HepG2 (cell line): ENCODE measurements at regions not wholly inside any gene's neighbourhood (a gene's known extent, or its start where the extent isn't known, plus 50 kb on each side); places are given as distances from the start of the nearest gene placed in this dataset.

Experiments
- ATAC-seq: fragments of 200-7000 bp; cut with Tn5 transposase; 3 replicates; pipeline ENCODE4 v1.9.1; 2020; ENCODE audit warnings: mild to moderate bottlenecking, moderate library complexity
- BruUV-seq: library from RNA; stranded (reverse); fragments of 400-500 nt; replicated peaks from 2 replicates; lab custom pipeline; 2021; lab: Mats Ljungman, UMichigan
- CTCF ChIA-PET: fragments of 300-600 bp; formaldehyde crosslinking; extraction: SDS; loops from one replicate; lab custom pipeline; 2021; ENCODE audit warnings: low total read pairs, inconsistent platforms, low intra/inter-chr PET ratio; lab: Yijun Ruan, JAX
- POLR2A ChIA-PET: fragments of 350-600 bp; sonication (Branson Sonifier 250); formaldehyde crosslinking; loops from one replicate; lab custom pipeline; 2020; ENCODE audit warnings: antibody characterized with exemption, inconsistent platforms; lab: Yijun Ruan, JAX
- DNase-seq: peaks from one replicate; pipeline ENCODE4 v3.0.0-alpha.2; 2015; ENCODE audit warnings: low spot score
- FAIRE-seq: peaks from 3 replicates; lab custom pipeline; 2011; peaks lifted over from hg19 to GRCh38; lab: Jason Lieb, UNC
- H2AFZ ChIP-seq: one replicate; pipeline ENCODE4 v1.6.1; 2011; ENCODE audit warnings: low read length, inconsistent platforms
- H3K27ac ChIP-seq: fragments of 300-600 bp; 3 replicates; pipeline ENCODE4 v1.8.0; 2011; ENCODE audit warnings: mixed run types, mild to moderate bottlenecking, mixed read lengths, low read length, inconsistent platforms; ENCODE audit not compliant: insufficient read depth; ENCODE audit errors: extremely low read length
- H3K27me3 ChIP-seq, 2 experiments: fragments of 200-600 bp in 1 of 2; 2 replicates in 1 of 2; 3 replicates in 1 of 2; pipeline versions ENCODE4 v1.6.0 to v1.8.0; 2011; ENCODE audit warnings: low read length in 2 of 2, mild to moderate bottlenecking in 2 of 2, moderate library complexity in 2 of 2, inconsistent platforms in 1 of 2; ENCODE audit not compliant: insufficient read depth in 2 of 2, control insufficient read depth in 1 of 2
- H3K36me3 ChIP-seq, 2 experiments: fragments of 200-600 bp in 1 of 2; replicated peaks in 1 of 2; 2 replicates in 1 of 2; 3 replicates in 1 of 2; pipeline versions ENCODE4 v1.5.1 to v1.8.0; 2011; ENCODE audit warnings: low read length in 2 of 2, inconsistent platforms in 1 of 2; ENCODE audit not compliant: insufficient read depth in 2 of 2, control insufficient read depth in 1 of 2
- H3K4me1 ChIP-seq: 2 replicates; pipeline ENCODE4 v1.5.1; 2012; ENCODE audit warnings: low read length, inconsistent platforms; ENCODE audit not compliant: insufficient read depth
- H3K4me2 ChIP-seq: 2 replicates; pipeline ENCODE4 v1.6.0; 2011; ENCODE audit warnings: low read depth, low read length, inconsistent platforms
- H3K4me3 ChIP-seq, 3 experiments: fragments of 200-600 bp in 1 of 3; sonication (generic), shearing (Covaris generic) in 1 of 3; replicated peaks in 1 of 3; 2 replicates each; pipeline ENCODE4 v1.5.1; 2011 to 2016; ENCODE audit warnings: low read length in 3 of 3, inconsistent platforms in 2 of 3, low read depth in 2 of 3, mild to moderate bottlenecking in 2 of 3, control low read depth in 1 of 3, mixed read lengths in 1 of 3; ENCODE audit not compliant: insufficient read depth in 1 of 3
- H3K79me2 ChIP-seq: one replicate; pipeline ENCODE4 v1.6.1; 2011; ENCODE audit warnings: low read length, inconsistent platforms; ENCODE audit not compliant: insufficient read depth
- H3K9ac ChIP-seq: 2 replicates; pipeline ENCODE4 v1.6.0; 2011; ENCODE audit warnings: mild to moderate bottlenecking, low read depth, low read length, inconsistent platforms; ENCODE audit not compliant: insufficient read depth
- H3K9me3 ChIP-seq: 2 replicates; pipeline ENCODE4 v1.5.1; 2012; ENCODE audit warnings: mild to moderate bottlenecking, low read length
- H4K20me1 ChIP-seq: 2 replicates; pipeline ENCODE4 v1.6.0; 2011; ENCODE audit warnings: inconsistent platforms, mild to moderate bottlenecking, low read length, moderate library complexity; ENCODE audit not compliant: insufficient read depth
- ARID2 ChIP-seq: sonication (generic); formaldehyde crosslinking; IDR thresholded peaks from 2 replicates; pipeline ENCODE4 v1.8.1; 2022; ENCODE audit warnings: mild to moderate bottlenecking, missing genetic modification reagents, borderline replicate concordance
- BRCA1 ChIP-seq: sonication (generic); formaldehyde crosslinking; IDR thresholded peaks from 2 replicates; pipeline ENCODE4 v1.4.0; 2020; ENCODE audit warnings: missing genetic modification reagents
- FOSL2 ChIP-seq: sonication (generic); formaldehyde crosslinking; IDR thresholded peaks from 2 replicates; pipeline ENCODE4 v1.4.0; 2020; ENCODE audit warnings: missing genetic modification reagents
- GABPA ChIP-seq, 2 experiments: IDR thresholded peaks; 2 replicates each; pipeline ENCODE4 v1.6.1; 2011 to 2016; ENCODE audit warnings: low read depth in 2 of 2, low read length in 1 of 2, missing biosample characterization in 1 of 2, missing genetic modification characterization in 1 of 2
- LCORL ChIP-seq, 2 experiments: fragments of 450-650 bp in 1 of 2; sonication (generic) in 1 of 2; formaldehyde crosslinking in 1 of 2; IDR thresholded peaks; 2 replicates each; pipeline versions ENCODE4 v1.5.0 to v1.6.1; 2017 to 2020; ENCODE audit warnings: antibody characterized with exemption in 1 of 2, missing genetic modification reagents in 1 of 2
- POLR2A ChIP-seq, 2 experiments: IDR thresholded peaks; 2 replicates each; pipeline ENCODE4 v1.6.1; 2011; ENCODE audit warnings: low read depth in 2 of 2, low read length in 2 of 2, mild to moderate bottlenecking in 1 of 2, moderate library complexity in 1 of 2; ENCODE audit not compliant: insufficient read depth in 1 of 2
- RFX3 ChIP-seq: IDR thresholded peaks from 2 replicates; pipeline ENCODE4 v1.6.1; 2016; ENCODE audit warnings: missing biosample characterization, missing genetic modification reagents
- TBP ChIP-seq: sonication (generic); formaldehyde crosslinking; IDR thresholded peaks from 2 replicates; pipeline ENCODE4 v1.5.0; 2020; ENCODE audit warnings: missing genetic modification reagents
- ZFP37 ChIP-seq: sonication (generic); formaldehyde crosslinking; IDR thresholded peaks from 2 replicates; pipeline ENCODE4 v1.4.0; 2020; ENCODE audit warnings: missing genetic modification reagents, borderline replicate concordance
- ZNF230 ChIP-seq: sonication (generic); formaldehyde crosslinking; IDR thresholded peaks from 2 replicates; pipeline ENCODE4 v1.4.0; 2020; ENCODE audit warnings: mild to moderate bottlenecking, missing genetic modification reagents
- ZNF253 ChIP-seq: sonication (generic); formaldehyde crosslinking; IDR thresholded peaks from 2 replicates; pipeline ENCODE4 v1.8.0; 2022; ENCODE audit warnings: mild to moderate bottlenecking, missing genetic modification reagents, borderline replicate concordance
- WGBS: methylation state at CpG from one replicate; pipeline ENCODE4 v1.1.6; 2017; ENCODE audit warnings: low lambda C conversion rate; 5-methylcytosine and 5-hydroxymethylcytosine counted together
- in situ Hi-C: cut with HindIII; loops from 2 replicates; pipeline ENCODE4 v1.10.0; 2017; ENCODE audit warnings: low pct_unique_long_range_greater_than_20kb; ENCODE audit not compliant: extremely low pct_ligation_motif_present
- intact Hi-C: fragments of 100-400 bp; cut with micrococcal nuclease; formaldehyde crosslinking; loops from one replicate; pipeline ENCODE4 v1.10.0; 2022; ENCODE audit not compliant: unreplicated experiment
- TF ChIP-seq, protein P1 (sequence below): sonication (generic); formaldehyde crosslinking; IDR thresholded peaks from 2 replicates; pipeline ENCODE4 v1.5.1; 2020; ENCODE audit warnings: missing genetic modification reagents, mild to moderate bottlenecking, borderline replicate concordance
- TF ChIP-seq, protein P2 (sequence below), 2 experiments: sonication (generic) in 1 of 2; formaldehyde crosslinking in 1 of 2; IDR thresholded peaks; 2 replicates each; pipeline versions ENCODE4 v1.5.1 to v1.6.1; 2011 to 2020; ENCODE audit warnings: borderline replicate concordance in 1 of 2, low read depth in 1 of 2, low read length in 1 of 2, mild to moderate bottlenecking in 1 of 2, missing genetic modification reagents in 1 of 2, moderate library complexity in 1 of 2
- TF ChIP-seq, protein P3 (sequence below): sonication (generic); formaldehyde crosslinking; conservative IDR thresholded peaks from 2 replicates; pipeline ENCODE4 v1.4.0; 2020; ENCODE audit warnings: missing genetic modification reagents

DNA sequence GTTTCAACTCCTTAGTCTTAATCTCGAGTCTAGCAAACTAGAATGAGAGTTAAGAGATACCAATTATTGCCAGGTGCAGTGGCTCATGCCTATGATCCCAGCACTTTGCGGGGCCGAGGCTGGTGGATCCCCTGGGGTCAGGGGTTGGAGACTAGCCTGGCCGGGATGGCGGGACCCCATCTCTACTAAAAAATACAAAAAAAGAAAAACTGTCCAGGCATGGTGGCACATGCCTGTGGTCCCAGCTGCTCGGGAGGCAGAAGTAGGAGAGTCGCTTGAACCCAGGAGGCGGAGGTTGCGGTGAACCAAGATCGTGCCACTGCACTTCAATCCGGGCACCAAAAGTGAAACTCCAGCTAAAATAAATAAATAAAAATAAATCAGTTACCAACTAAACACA lies 1119.5 kb upstream of the ATXN8OS start:
- 39% methylated on average over 11 of the region's 11 CpGs for whole genome bisulfite sequencing
- ChIA-PET CTCF (no interaction called here), POLR2A (no interaction called here)
- H3K27ac ChIP-seq: no peak overlapping the region
- no TSS peak for BruUV-seq
- in situ Hi-C loops: no loop called here
- ATAC-seq (no peak), DNase-seq (no peak), FAIRE-seq (no peak)
- no peak overlapping the region for H3K4me3 ChIP-seq
- H3K4me1 ChIP-seq: no peaks in the 10 kb centered on the region
- H3K27me3 ChIP-seq: no peaks in the 10 kb centered on the region
- no peaks in the 10 kb centered on the region for H3K79me2 ChIP-seq
- no peak overlapping the region for H3K9ac ChIP-seq
- no peaks in the 10 kb centered on the region for H3K9me3 ChIP-seq
- intact Hi-C loops: no loop called here
- H3K4me2 ChIP-seq: no peak overlapping the region
- H2AFZ ChIP-seq: no peak overlapping the region
- H4K20me1 ChIP-seq: no peaks in the 10 kb centered on the region
- no peaks in the 10 kb centered on the region for H3K36me3 ChIP-seq
- TF ChIP-seq, protein P1, sequence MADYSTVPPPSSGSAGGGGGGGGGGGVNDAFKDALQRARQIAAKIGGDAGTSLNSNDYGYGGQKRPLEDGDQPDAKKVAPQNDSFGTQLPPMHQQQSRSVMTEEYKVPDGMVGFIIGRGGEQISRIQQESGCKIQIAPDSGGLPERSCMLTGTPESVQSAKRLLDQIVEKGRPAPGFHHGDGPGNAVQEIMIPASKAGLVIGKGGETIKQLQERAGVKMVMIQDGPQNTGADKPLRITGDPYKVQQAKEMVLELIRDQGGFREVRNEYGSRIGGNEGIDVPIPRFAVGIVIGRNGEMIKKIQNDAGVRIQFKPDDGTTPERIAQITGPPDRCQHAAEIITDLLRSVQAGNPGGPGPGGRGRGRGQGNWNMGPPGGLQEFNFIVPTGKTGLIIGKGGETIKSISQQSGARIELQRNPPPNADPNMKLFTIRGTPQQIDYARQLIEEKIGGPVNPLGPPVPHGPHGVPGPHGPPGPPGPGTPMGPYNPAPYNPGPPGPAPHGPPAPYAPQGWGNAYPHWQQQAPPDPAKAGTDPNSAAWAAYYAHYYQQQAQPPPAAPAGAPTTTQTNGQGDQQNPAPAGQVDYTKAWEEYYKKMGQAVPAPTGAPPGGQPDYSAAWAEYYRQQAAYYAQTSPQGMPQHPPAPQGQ (CRISPR knock-in tag): no peak
- TF ChIP-seq, protein P2, sequence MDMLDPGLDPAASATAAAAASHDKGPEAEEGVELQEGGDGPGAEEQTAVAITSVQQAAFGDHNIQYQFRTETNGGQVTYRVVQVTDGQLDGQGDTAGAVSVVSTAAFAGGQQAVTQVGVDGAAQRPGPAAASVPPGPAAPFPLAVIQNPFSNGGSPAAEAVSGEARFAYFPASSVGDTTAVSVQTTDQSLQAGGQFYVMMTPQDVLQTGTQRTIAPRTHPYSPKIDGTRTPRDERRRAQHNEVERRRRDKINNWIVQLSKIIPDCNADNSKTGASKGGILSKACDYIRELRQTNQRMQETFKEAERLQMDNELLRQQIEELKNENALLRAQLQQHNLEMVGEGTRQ (IDR thresholded peaks at IDR 0.05; ENCODE audit: low read depth, low read length): no peak
- TF ChIP-seq, protein P2 (CRISPR knock-in tag; IDR thresholded peaks at IDR 0.05; ENCODE audit: borderline replicate concordance): no peak
- no peak for TF ChIP-seq RFX3 (CRISPR knock-in tag)
- no peak for TF ChIP-seq LCORL (IDR thresholded peaks at IDR 0.05)
- TF ChIP-seq LCORL (CRISPR knock-in tag; IDR thresholded peaks at IDR 0.05): no peak
- no peak for TF ChIP-seq ARID2 (CRISPR knock-in tag)
- TF ChIP-seq FOSL2: no peak
- no peak for TF ChIP-seq TBP
- TF ChIP-seq ZNF253 (CRISPR knock-in tag): no peak
- TF ChIP-seq BRCA1 (CRISPR knock-in tag): no peak
- TF ChIP-seq GABPA (IDR thresholded peaks at IDR 0.05; ENCODE audit: low read depth, low read length): no peak
- no peak for TF ChIP-seq GABPA (CRISPR knock-in tag; IDR thresholded peaks at IDR 0.05; ENCODE audit: low read depth)
- TF ChIP-seq, protein P3, sequence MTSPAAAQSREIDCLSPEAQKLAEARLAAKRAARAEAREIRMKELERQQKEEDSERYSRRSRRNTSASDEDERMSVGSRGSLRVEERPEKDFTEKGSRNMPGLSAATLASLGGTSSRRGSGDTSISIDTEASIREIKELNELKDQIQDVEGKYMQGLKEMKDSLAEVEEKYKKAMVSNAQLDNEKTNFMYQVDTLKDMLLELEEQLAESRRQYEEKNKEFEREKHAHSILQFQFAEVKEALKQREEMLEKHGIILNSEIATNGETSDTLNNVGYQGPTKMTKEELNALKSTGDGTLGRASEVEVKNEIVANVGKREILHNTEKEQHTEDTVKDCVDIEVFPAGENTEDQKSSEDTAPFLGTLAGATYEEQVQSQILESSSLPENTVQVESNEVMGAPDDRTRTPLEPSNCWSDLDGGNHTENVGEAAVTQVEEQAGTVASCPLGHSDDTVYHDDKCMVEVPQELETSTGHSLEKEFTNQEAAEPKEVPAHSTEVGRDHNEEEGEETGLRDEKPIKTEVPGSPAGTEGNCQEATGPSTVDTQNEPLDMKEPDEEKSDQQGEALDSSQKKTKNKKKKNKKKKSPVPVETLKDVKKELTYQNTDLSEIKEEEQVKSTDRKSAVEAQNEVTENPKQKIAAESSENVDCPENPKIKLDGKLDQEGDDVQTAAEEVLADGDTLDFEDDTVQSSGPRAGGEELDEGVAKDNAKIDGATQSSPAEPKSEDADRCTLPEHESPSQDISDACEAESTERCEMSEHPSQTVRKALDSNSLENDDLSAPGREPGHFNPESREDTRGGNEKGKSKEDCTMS (CRISPR knock-in tag): no peak
- TF ChIP-seq ZNF230 (CRISPR knock-in tag): no peak
- TF ChIP-seq POLR2A (IDR thresholded peaks at IDR 0.05; ENCODE audit: insufficient read depth in 1 of 2, low read depth in 2 of 2, low read length in 2 of 2): no peak
- TF ChIP-seq ZFP37 (CRISPR knock-in tag): no peak
